Lower leg skin (tissue), 3 donors: ENCODE measurements at regions not wholly inside any gene's neighbourhood (a gene's known extent, or its start where the extent isn't known, plus 50 kb on each side); places are given as distances from the start of the nearest gene placed in this dataset.

Experiments
- CTCF ChIP-seq, 3 donors: fragments of 450-650 bp; IDR thresholded peaks; one replicate each; pipeline ENCODE4 v1.5.1; 2016; ENCODE audit warnings: antibody characterized with exemption in 3 of 3, mild to moderate bottlenecking in 3 of 3, moderate library complexity in 2 of 3
- POLR2A ChIP-seq, 2 donors: fragments of 450-650 bp; IDR thresholded peaks; one replicate each; pipeline ENCODE4 v1.6.1; 2016 to 2017; ENCODE audit warnings: antibody characterized with exemption in 2 of 2, mild to moderate bottlenecking in 1 of 2, moderate library complexity in 1 of 2

GRCh38 chr14:79971330-79971729 lies 240.0 kb downstream of the DIO2 start:
- TF ChIP-seq POLR2A (IDR thresholded peaks at IDR 0.05): no peak
- no peak for TF ChIP-seq CTCF (IDR thresholded peaks at IDR 0.05)
